K562 (cell line): ENCODE measurements at regions not wholly inside any gene's neighbourhood (a gene's known extent, or its start where the extent isn't known, plus 50 kb on each side); places are given as distances from the start of the nearest gene placed in this dataset.

Source experiments
- ATAC-seq: fragments of 200-7000 bp; cut with Tn5 transposase; 3 replicates; pipeline ENCODE4 v1.9.1; 2020; ENCODE audit warnings: moderate library complexity
- BruUV-seq: library from RNA; stranded (reverse); fragments of 400-500 nt; replicated peaks from 2 replicates; lab custom pipeline; 2021; lab: Mats Ljungman, UMichigan
- CTCF ChIA-PET: fragments of 300-600 bp; formaldehyde crosslinking; extraction: SDS; loops from one replicate; lab custom pipeline; 2021; ENCODE audit warnings: low intra/inter-chr PET ratio; lab: Yijun Ruan, JAX
- POLR2A ChIA-PET: fragments of 300-600, 350-650 bp; sonication (Branson Sonifier 250); formaldehyde crosslinking; extraction: SDS; loops from one replicate; lab custom pipeline; 2021; ENCODE audit warnings: antibody characterized with exemption, inconsistent platforms; lab: Yijun Ruan, JAX
- DNase-seq, 4 experiments: peaks; one replicate each; pipeline versions ENCODE4 v3.0.0 to v3.0.0-alpha.2; 2011 to 2018; ENCODE audit warnings: low spot score in 3 of 4, mixed read lengths in 3 of 4; ENCODE audit errors: extremely low read depth in 1 of 4
- FAIRE-seq: peaks from 2 replicates; lab custom pipeline; 2011; peaks lifted over from hg19 to GRCh38; lab: Jason Lieb, UNC
- H2AFZ ChIP-seq: 2 replicates; pipeline ENCODE4 v1.6.0; 2011; ENCODE audit warnings: low read depth, low read length, control low read depth, inconsistent platforms
- H3K27ac ChIP-seq: fragments of 200-600 bp; 3 replicates; pipeline ENCODE4 v1.8.0; 2011; ENCODE audit warnings: low read depth, mild to moderate bottlenecking, control low read depth, inconsistent platforms, low read length, moderate library complexity, mixed read lengths; ENCODE audit errors: extremely low read depth
- H3K27me3 ChIP-seq, 2 experiments: fragments of 300-600 bp in 1 of 2; 2 replicates in 1 of 2; 3 replicates in 1 of 2; pipeline versions ENCODE4 v1.6.0 to v1.8.0; 2011; ENCODE audit warnings: inconsistent platforms in 2 of 2, low read length in 2 of 2, mild to moderate bottlenecking in 1 of 2, mixed read lengths in 1 of 2, moderate library complexity in 1 of 2; ENCODE audit not compliant: control insufficient read depth in 2 of 2, insufficient read depth in 2 of 2
- H3K36me3 ChIP-seq: fragments of 300-600 bp; 3 replicates; pipeline ENCODE4 v1.8.0; 2011; ENCODE audit warnings: mild to moderate bottlenecking, low read length, inconsistent platforms; ENCODE audit not compliant: control insufficient read depth, insufficient read depth
- H3K4me1 ChIP-seq, 2 experiments: fragments of 200-600 bp in 1 of 2; replicated peaks in 1 of 2; 2 replicates in 1 of 2; 3 replicates in 1 of 2; pipeline versions ENCODE4 v1.5.1 to v1.8.0; 2011; ENCODE audit warnings: inconsistent platforms in 2 of 2, low read length in 2 of 2, mild to moderate bottlenecking in 1 of 2, mixed read lengths in 1 of 2, moderate library complexity in 1 of 2; ENCODE audit not compliant: control insufficient read depth in 2 of 2, insufficient read depth in 2 of 2
- H3K4me2 ChIP-seq: 2 replicates; pipeline ENCODE4 v1.6.1; 2011; ENCODE audit warnings: low read length, control low read depth, inconsistent platforms, mixed read lengths; ENCODE audit not compliant: insufficient read depth
- H3K4me3 ChIP-seq: fragments of 200-600 bp; sonication (generic), shearing (Covaris generic); 2 replicates; pipeline ENCODE4 v1.5.1; 2016; ENCODE audit warnings: control low read depth, inconsistent platforms
- H3K79me2 ChIP-seq: fragments of 200-600 bp; 3 replicates; pipeline ENCODE4 v1.8.0; 2011; ENCODE audit warnings: low read length, inconsistent platforms; ENCODE audit not compliant: control insufficient read depth, insufficient read depth
- H3K9ac ChIP-seq, 2 experiments: 2 replicates each; pipeline versions ENCODE4 v1.6.0 to v1.6.1; 2011; ENCODE audit warnings: low read depth in 2 of 2, low read length in 2 of 2, control low read depth in 1 of 2, inconsistent platforms in 1 of 2, mild to moderate bottlenecking in 1 of 2, mixed read lengths in 1 of 2; ENCODE audit not compliant: insufficient read depth in 1 of 2
- H3K9me1 ChIP-seq: one replicate; pipeline ENCODE4 v1.6.0; 2011; ENCODE audit warnings: inconsistent platforms, mild to moderate bottlenecking, low read length, moderate library complexity; ENCODE audit not compliant: control insufficient read depth, insufficient read depth
- H3K9me3 ChIP-seq: replicated peaks from 2 replicates; pipeline ENCODE4 v1.5.1; 2011; ENCODE audit warnings: low read depth, low read length, inconsistent platforms; ENCODE audit not compliant: control insufficient read depth, insufficient read depth
- H4K20me1 ChIP-seq: replicated peaks from 2 replicates; pipeline ENCODE4 v1.6.1; 2011; ENCODE audit warnings: low read length, inconsistent platforms, mixed read lengths; ENCODE audit not compliant: control insufficient read depth, insufficient read depth
- GTF2A2 ChIP-seq: IDR thresholded peaks from 2 replicates; pipeline ENCODE4 v1.6.1; 2016; ENCODE audit warnings: mild to moderate bottlenecking, missing genetic modification characterization, missing compliant biosample characterization
- IRF9 ChIP-seq: fragments of 450-650 bp; IDR thresholded peaks from 2 replicates; pipeline ENCODE4 v1.6.1; 2016; ENCODE audit warnings: missing biosample characterization, missing genetic modification characterization
- MAFK ChIP-seq: IDR thresholded peaks from 2 replicates; pipeline ENCODE4 v1.6.1; 2011; ENCODE audit warnings: low read length, improper control_type of control experiment
- MLLT1 ChIP-seq, 2 experiments: fragments of 450-650 bp; IDR thresholded peaks; 2 replicates each; pipeline ENCODE4 v1.6.1; 2016
- TCF7L2 ChIP-seq: fragments of 150-350 bp; IDR thresholded peaks from 2 replicates; pipeline ENCODE4 v1.6.1; 2016; ENCODE audit warnings: low read depth, mild to moderate bottlenecking, low read length, moderate library complexity
- ZNF280A ChIP-seq: fragments of 450-650 bp; IDR thresholded peaks from 2 replicates; pipeline ENCODE4 v1.6.1; 2018; ENCODE audit warnings: mild to moderate bottlenecking, low read depth; ENCODE audit not compliant: partially characterized antibody
- WGBS: fragments of 100-300 bp; shearing (Covaris generic); methylation state at CpG from one replicate; pipeline ENCODE4 v1.1.6; 2016; ENCODE audit warnings: low coverage, mixed read lengths; ENCODE audit not compliant: insufficient coverage; ENCODE audit errors: missing lambda C conversion rate; 5-methylcytosine and 5-hydroxymethylcytosine counted together
- in situ Hi-C: fragments of 300-500 bp; cut with MboI; formaldehyde crosslinking; loops from 4 replicates; pipeline ENCODE4 v1.15.0; 2018; ENCODE audit warnings: inconsistent platforms, mixed read lengths
- intact Hi-C: fragments of 100-400 bp; cut with micrococcal nuclease; formaldehyde crosslinking; loops from 2 replicates; pipeline ENCODE4 v1.14.2; 2022

GRCh38 chr6:169983651-169984050 lies 232.2 kb downstream of the ERMARD start:
- ChIA-PET POLR2A (interaction anchor here (1.0 kb wide), 1 partner anchor 15 kb away, joined by 6 read pairs; no protein-coding TSS in a partner anchor), CTCF (no interaction called here)
- in situ Hi-C loops (no loop called here), intact Hi-C loops (no loop called here)
- DNase-seq (no peak), FAIRE-seq (no peak), ATAC-seq (no peak)
- H3K4me1 ChIP-seq = peaks cover 0 to 19% of the 10 kb centered on the region in 2 experiments; a peak in 1 of 5 replicates
- TF ChIP-seq IRF9 (tag) = no peak
- TF ChIP-seq MLLT1 (IDR thresholded peaks at IDR 0.05) = no peak
- no peak for TF ChIP-seq GTF2A2 (tag)
- TF ChIP-seq TCF7L2 = no peak
- TF ChIP-seq MAFK = no peak
- TF ChIP-seq ZNF280A = no peak
- no peak overlapping the region for H3K4me2 ChIP-seq
- no peaks in the 10 kb centered on the region for H3K9me1 ChIP-seq
- 5% methylated on average over 9 of the region's 10 CpGs for WGBS
- BruUV-seq = no TSS peak
- no peak overlapping the region for H3K9ac ChIP-seq
- H4K20me1 ChIP-seq = 0 out of 2 replicates have a peak, but pooled peaks cover 9% of the 10 kb centered on the region
- H3K4me3 ChIP-seq = no peak overlapping the region
- no peak overlapping the region for H2AFZ ChIP-seq
- H3K9me3 ChIP-seq = no peaks in the 10 kb centered on the region
- H3K36me3 ChIP-seq = no peaks in the 10 kb centered on the region
- H3K79me2 ChIP-seq = no peaks in the 10 kb centered on the region
- peaks cover 32 to 78% of the 10 kb centered on the region in 2 experiments; a peak in 4 of 5 replicates for H3K27me3 ChIP-seq
- H3K27ac ChIP-seq = no peak overlapping the region
